Erythroblast (primary cell): ENCODE measurements at regions not wholly inside any gene's neighbourhood (a gene's known extent, or its start where the extent isn't known, plus 50 kb on each side); places are given as distances from the start of the nearest gene placed in this dataset.

Experiments used
- GATA1 ChIP-seq: IDR thresholded peaks from 2 replicates; pipeline ENCODE4 v1.6.1; 2011; ENCODE audit warnings: low read depth, mild to moderate bottlenecking, control low read depth, low read length, moderate library complexity
- POLR2A ChIP-seq: IDR thresholded peaks from 2 replicates; pipeline ENCODE4 v1.6.1; 2011; ENCODE audit warnings: mild to moderate bottlenecking, low read length

GRCh38 chr10:130400890-130401289 is 264.7 kb downstream of the GLRX3 start:
- TF ChIP-seq POLR2A = no peak
- no peak for TF ChIP-seq GATA1
